Caki2 (cell line): ENCODE measurements at regions not wholly inside any gene's neighbourhood (a gene's known extent, or its start where the extent isn't known, plus 50 kb on each side); places are given as distances from the start of the nearest gene placed in this dataset.
"Not testable (repeated sequence)": the region's sequence is repeated elsewhere in the genome, so short reads cannot be mapped to it uniquely, and the experiment has no call there.

Source experiments
- DNase-seq: peaks from one replicate; pipeline ENCODE4 v3.0.0-alpha.2; 2015; ENCODE audit warnings: low read depth
- in situ Hi-C: cut with HindIII; loops from 2 replicates; pipeline ENCODE4 v1.10.0; 2016; ENCODE audit warnings: low sequenced_read_pairs, low pct_unique_long_range_greater_than_20kb, mixed read lengths

- in situ Hi-C loops: no loop called here
- DNase-seq: no peak
Observed at GRCh38 chr3:88712552-88712951, 394.9 kb upstream of the EPHA3 start.

- no peak for DNase-seq
- in situ Hi-C loops: no loop called here
Observed at GRCh38 chr3:88713233-88713691, 394.2 kb upstream of the EPHA3 start.

DNA sequence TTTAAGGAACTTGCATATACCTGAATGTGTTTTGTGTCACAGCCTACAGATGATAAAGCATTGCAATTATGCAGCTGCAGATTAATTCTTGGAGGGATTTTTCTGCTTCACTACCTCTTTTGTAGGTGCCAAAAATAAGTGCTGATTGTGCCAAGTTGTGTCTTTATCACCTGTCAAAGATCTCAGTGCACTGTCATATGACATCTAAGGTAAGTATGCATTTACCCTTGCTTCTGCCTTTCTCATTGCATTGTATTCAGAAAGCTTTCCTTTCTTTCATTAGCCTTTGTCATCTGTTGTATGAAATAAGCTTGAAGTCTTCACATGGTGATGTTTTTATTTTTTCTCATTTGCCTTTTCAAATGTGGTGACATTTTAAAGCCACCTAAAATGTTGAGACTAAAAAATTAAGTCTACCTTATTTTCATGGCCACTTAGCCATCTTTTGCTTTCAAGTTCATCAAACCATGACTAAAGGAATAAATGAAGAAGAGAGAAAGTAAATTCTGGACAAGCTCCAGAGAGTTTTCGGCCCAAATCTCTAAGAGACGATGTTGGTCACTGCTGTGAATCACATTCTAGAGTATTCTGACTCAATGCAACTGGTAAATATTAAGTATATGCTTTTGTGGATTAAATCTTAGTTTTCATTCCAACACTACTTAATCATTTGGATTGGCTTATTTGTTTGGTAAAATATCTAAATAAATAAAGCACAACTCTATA, 381.8 kb upstream of the EPHA3 start:
- in situ Hi-C loops: no loop called here

DNA sequence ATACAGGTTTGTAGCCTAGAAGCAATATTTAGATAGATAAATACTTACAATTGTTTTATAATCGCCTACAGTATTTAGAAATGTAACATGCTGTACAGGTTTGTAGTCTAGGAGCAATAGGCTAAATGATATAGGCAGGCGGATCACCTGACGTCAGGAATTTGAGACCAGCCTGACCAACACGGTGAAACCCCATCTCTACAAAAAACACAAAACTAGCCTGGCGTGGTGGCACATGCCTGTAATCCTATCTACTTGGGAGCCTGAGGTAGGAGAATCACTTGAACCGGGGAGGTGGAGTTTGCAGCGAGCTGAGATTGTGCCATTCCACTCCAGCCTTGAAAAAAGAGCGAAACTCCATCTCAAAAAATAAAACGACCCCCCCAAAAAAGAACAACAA, 375.2 kb upstream of the EPHA3 start:
- no peak for DNase-seq
- in situ Hi-C loops: no loop called here

More for the DNA sequence above, 381.8 kb upstream of the EPHA3 start:
- DNase-seq: no peak

DNA sequence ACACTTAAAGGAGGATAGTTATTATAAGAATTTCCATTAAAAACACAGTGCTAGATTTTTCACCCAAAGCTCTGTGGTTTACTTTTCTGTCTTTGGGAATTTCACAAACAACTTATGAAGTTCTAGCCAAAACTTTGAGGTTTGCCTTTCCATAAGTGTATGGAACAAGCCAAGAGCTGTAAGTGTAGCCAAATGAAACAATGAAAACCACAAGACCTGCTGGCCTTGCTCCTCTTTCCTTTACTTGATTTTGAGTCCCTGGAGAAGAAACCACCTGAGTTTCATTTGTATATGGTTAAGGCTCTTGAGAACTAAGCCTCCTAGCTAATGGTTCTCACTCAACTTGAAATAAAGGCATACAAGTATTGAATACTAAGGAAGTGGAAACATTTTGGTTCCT, 365.3 kb upstream of the EPHA3 start:
- in situ Hi-C loops: no loop called here
- no peak for DNase-seq

DNA sequence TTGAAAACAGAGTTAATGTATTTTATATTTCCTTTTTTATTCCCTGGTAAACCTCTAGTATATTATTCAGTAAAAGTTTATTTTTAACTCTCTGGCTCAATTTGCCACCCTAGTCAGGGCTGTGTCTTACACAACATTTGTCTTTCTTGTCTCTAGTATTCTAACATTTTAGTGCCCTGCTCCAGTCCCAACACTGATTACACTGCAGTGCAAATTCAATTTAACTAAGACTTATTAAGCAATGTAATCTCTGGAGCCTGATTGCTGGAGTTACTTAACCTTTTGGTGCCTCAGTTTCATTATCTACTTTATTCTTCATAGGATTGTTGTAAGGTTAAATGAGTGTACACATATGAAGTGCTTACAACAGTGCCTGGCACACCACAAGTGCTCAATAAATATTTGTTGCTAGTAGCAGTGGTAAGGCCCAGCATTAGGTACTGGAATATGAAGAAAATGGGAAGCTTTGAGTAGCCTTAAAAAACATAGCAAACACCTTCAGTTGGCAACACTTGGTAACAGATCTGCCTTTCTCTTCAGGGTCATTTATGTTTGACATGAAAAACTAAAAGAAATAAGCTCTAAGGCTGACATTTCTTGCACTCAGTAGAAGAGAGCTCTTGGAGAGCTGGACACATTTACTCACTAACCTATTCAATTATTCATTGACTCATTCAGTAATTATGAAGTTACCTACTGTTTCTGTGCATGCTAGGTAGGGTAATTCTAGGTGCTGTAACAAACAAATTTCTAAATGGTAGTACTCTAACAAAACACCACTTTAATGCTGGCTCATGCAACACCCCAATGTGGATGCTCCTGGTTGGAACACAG, 364.5 kb upstream of the EPHA3 start:
- in situ Hi-C loops: no loop called here
- no peak for DNase-seq

- in situ Hi-C loops: no loop called here
- no peak for DNase-seq
Observed at GRCh38 chr3:88744896-88745295, 362.5 kb upstream of the EPHA3 start.

- DNase-seq, in situ Hi-C loops: not testable (repeated sequence)
Observed at GRCh38 chr3:88747145-88747544, 360.3 kb upstream of the EPHA3 start.

GRCh38 chr3:88758676-88759075, 348.7 kb upstream of the EPHA3 start:
- no peak for DNase-seq
- in situ Hi-C loops: no loop called here

GRCh38 chr3:88767746-88768145, 339.7 kb upstream of the EPHA3 start:
- in situ Hi-C loops: no loop called here

GRCh38 chr3:88773766-88774165, 333.7 kb upstream of the EPHA3 start:
- DNase-seq: no peak
- in situ Hi-C loops: no loop called here

More at GRCh38 chr3:88767746-88768145, 339.7 kb upstream of the EPHA3 start:
- no peak for DNase-seq

DNA sequence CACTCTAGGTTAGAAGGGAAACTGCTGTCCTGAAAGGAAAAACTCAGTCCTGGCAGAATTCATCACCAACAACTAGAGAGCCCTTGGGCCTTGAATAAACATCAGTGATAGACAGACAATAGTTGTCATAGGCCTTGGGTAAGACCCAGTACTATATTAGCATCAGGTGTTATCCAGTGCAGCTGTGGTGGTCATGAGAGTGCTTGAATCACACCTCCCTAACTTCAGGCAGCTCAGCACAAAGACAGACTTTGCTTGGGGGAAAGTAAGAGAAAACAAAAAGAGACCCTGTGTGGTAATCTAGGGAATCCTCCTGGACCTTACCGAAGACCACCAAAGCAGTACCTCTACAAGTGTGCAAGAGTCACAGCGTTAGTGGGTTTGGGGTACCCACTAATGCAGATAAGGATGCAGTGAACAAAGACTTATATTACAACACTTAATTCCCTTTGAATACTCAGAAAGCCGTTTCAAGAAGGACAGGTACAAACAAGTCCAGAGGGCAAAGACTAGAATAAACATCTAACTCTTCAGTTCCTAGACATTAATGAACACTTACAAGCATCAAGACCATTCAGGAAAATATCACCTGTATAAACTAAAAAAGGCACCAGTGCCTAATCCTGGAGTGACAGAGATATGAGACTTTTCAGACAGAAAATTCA, 332.3 kb upstream of the EPHA3 start:
- in situ Hi-C loops: no loop called here
- no peak for DNase-seq

DNA sequence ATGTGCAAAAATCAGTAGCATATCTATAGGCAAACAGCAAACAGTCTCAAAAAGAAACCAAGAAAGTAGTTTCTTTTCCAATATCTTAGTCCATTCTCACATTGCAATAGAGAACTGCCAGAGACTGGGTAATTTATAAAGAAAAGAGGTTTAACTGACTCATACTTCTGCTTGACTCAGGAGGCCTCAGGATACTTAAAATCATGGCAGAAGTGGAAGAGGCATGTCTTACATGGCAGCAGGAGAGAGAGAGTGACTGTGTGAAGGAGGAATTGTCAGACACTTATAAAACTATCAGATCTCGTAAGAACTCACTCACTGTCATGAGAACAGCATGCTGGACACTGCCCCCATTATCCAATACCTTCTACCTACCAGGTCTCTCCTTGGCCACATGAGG, 327.9 kb upstream of the EPHA3 start:
- no peak for DNase-seq
- in situ Hi-C loops: no loop called here

- in situ Hi-C loops: no loop called here
- no peak for DNase-seq
Observed at GRCh38 chr3:88784925-88785324, 322.5 kb upstream of the EPHA3 start.

- in situ Hi-C loops: no loop called here
- DNase-seq: no peak
Observed at GRCh38 chr3:88785841-88786240, 321.6 kb upstream of the EPHA3 start.

- in situ Hi-C loops: no loop called here
Observed at GRCh38 chr3:88795503-88795902, 311.9 kb upstream of the EPHA3 start.

GRCh38 chr3:88807491-88808105, 299.8 kb upstream of the EPHA3 start:
- no peak for DNase-seq
- in situ Hi-C loops: no loop called here

More at GRCh38 chr3:88795503-88795902, 311.9 kb upstream of the EPHA3 start:
- DNase-seq: no peak

DNA sequence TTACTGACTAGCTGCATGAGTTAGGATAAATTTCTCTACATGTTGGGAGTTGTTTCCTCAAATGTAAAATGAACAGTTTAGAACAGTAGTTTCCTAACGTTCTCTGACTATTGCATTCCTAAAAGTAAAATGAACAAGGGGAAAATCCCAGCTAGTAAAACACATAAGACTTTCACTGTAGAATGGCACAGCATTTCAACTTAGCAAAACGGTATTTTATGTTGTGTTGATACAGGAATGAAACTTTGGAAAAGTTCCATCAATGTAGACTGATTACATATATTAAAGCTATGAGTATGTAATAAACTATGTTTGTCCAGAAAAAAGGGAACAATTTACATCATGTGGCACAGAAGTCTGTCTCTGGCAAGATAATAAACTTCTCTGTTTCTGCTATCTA, 297.4 kb upstream of the EPHA3 start:
- no peak for DNase-seq
- in situ Hi-C loops: no loop called here

GRCh38 chr3:88810455-88810854, 297.0 kb upstream of the EPHA3 start:
- in situ Hi-C loops: no loop called here
- no peak for DNase-seq
